IMR-90 (cell line): ENCODE measurements at regions not wholly inside any gene's neighbourhood (a gene's known extent, or its start where the extent isn't known, plus 50 kb on each side); places are given as distances from the start of the nearest gene placed in this dataset.

Experiments used
- ATAC-seq: fragments of 200-7000 bp; cut with Tn5 transposase; 2 replicates; pipeline ENCODE4 v1.9.1; 2020; ENCODE audit warnings: low read depth, mild to moderate bottlenecking, moderate library complexity
- BruUV-seq: library from RNA; stranded (reverse); fragments of 400-500 nt; replicated peaks from 2 replicates; lab custom pipeline; 2021; lab: Mats Ljungman, UMichigan
- CTCF ChIA-PET: fragments of 300-600 bp; formaldehyde crosslinking; extraction: SDS; loops from one replicate; lab custom pipeline; 2021; ENCODE audit warnings: antibody characterized with exemption; lab: Yijun Ruan, JAX
- POLR2A ChIA-PET: fragments of 300-600 bp; sonication (Branson Sonifier 250); formaldehyde crosslinking; loops from one replicate; lab custom pipeline; 2022; ENCODE audit warnings: antibody characterized with exemption; ENCODE audit not compliant: unreplicated experiment; lab: Charles Lee
- DNase-seq: peaks from one replicate; pipeline ENCODE4 v3.0.0; 2013
- H2AFZ ChIP-seq: replicated peaks from 2 replicates; pipeline ENCODE3; 2013; ENCODE audit warnings: low read length, mild to moderate bottlenecking; ENCODE audit not compliant: poor library complexity
- H2AK5ac ChIP-seq: 2 replicates; pipeline ENCODE4 v1.6.1; 2013; ENCODE audit warnings: low read depth, low read length, inconsistent platforms
- H2AK9ac ChIP-seq: replicated peaks from 2 replicates; pipeline ENCODE3; 2013; ENCODE audit warnings: mild to moderate bottlenecking, low read depth, low read length, moderate library complexity; ENCODE audit not compliant: poor library complexity
- H2BK120ac ChIP-seq: 2 replicates; pipeline ENCODE4 v1.6.1; 2013; ENCODE audit warnings: low read depth, low read length, inconsistent platforms
- H2BK15ac ChIP-seq: 3 replicates; pipeline ENCODE4 v1.6.1; 2013; ENCODE audit warnings: low read depth, low read length, inconsistent platforms
- H2BK20ac ChIP-seq: 2 replicates; pipeline ENCODE4 v1.6.1; 2013; ENCODE audit warnings: low read depth, mild to moderate bottlenecking, inconsistent platforms, low read length, moderate library complexity
- H2BK5ac ChIP-seq: 2 replicates; pipeline ENCODE4 v1.6.1; 2013; ENCODE audit warnings: mild to moderate bottlenecking, low read depth, low read length, inconsistent platforms; ENCODE audit not compliant: poor library complexity, severe bottlenecking
- H3K14ac ChIP-seq: replicated peaks from 2 replicates; pipeline ENCODE4 v1.6.1; 2013; ENCODE audit warnings: low read depth, low read length, inconsistent platforms
- H3K18ac ChIP-seq: 2 replicates; pipeline ENCODE4 v1.6.1; 2013; ENCODE audit warnings: low read depth, low read length, control low read depth
- H3K23ac ChIP-seq: 2 replicates; pipeline ENCODE4 v1.6.1; 2013; ENCODE audit warnings: low read depth, low read length, inconsistent platforms
- H3K27ac ChIP-seq: 2 replicates; pipeline ENCODE4 v1.5.1; 2013; ENCODE audit warnings: mild to moderate bottlenecking, control low read depth, low read length; ENCODE audit not compliant: insufficient read depth
- H3K27me3 ChIP-seq: 2 replicates; pipeline ENCODE4 v1.6.1; 2013; ENCODE audit warnings: low read length; ENCODE audit not compliant: control insufficient read depth, insufficient read depth
- H3K36me3 ChIP-seq: 2 replicates; pipeline ENCODE4 v1.6.1; 2013; ENCODE audit warnings: low read length, mixed read lengths; ENCODE audit not compliant: control insufficient read depth, insufficient read depth
- H3K4ac ChIP-seq: 2 replicates; pipeline ENCODE4 v1.6.1; 2013; ENCODE audit warnings: low read depth, low read length, inconsistent platforms
- H3K4me1 ChIP-seq: 2 replicates; pipeline ENCODE4 v1.6.1; 2013; ENCODE audit warnings: low read length, mixed read lengths; ENCODE audit not compliant: control insufficient read depth, insufficient read depth
- H3K4me2 ChIP-seq: 2 replicates; pipeline ENCODE4 v1.6.1; 2013; ENCODE audit warnings: low read depth, mild to moderate bottlenecking, control low read depth, low read length, moderate library complexity
- H3K4me3 ChIP-seq: 2 replicates; pipeline ENCODE4 v1.5.1; 2013; ENCODE audit warnings: low read depth, mild to moderate bottlenecking, control low read depth, low read length, moderate library complexity; ENCODE audit not compliant: insufficient read depth
- H3K56ac ChIP-seq: 2 replicates; pipeline ENCODE4 v1.6.1; 2013; ENCODE audit warnings: low read length, inconsistent platforms; ENCODE audit not compliant: insufficient read depth; ENCODE audit errors: extremely low read depth
- H3K79me1 ChIP-seq, 2 experiments: 2 replicates each; pipeline ENCODE4 v1.6.1; 2013; ENCODE audit warnings: low read length in 2 of 2, inconsistent platforms in 1 of 2, low read depth in 1 of 2
- H3K9ac ChIP-seq: 2 replicates; pipeline ENCODE4 v1.6.1; 2013; ENCODE audit warnings: low read depth, low read length, control low read depth
- H3K9me1 ChIP-seq: 2 replicates; pipeline ENCODE4 v1.6.1; 2013; ENCODE audit warnings: low read length, inconsistent platforms; ENCODE audit not compliant: insufficient read depth
- H3K9me3 ChIP-seq: 2 replicates; pipeline ENCODE4 v1.6.1; 2013; ENCODE audit warnings: low read length; ENCODE audit not compliant: control insufficient read depth, insufficient read depth
- H4K20me1 ChIP-seq: 2 replicates; pipeline ENCODE4 v1.6.1; 2013; ENCODE audit warnings: low read length, inconsistent platforms; ENCODE audit not compliant: insufficient read depth
- H4K5ac ChIP-seq: 2 replicates; pipeline ENCODE4 v1.6.1; 2013; ENCODE audit warnings: mild to moderate bottlenecking, low read depth, low read length, control low read depth
- H4K8ac ChIP-seq, 2 experiments: 2 replicates each; pipeline ENCODE4 v1.6.1; 2013; ENCODE audit warnings: low read depth in 2 of 2, low read length in 2 of 2, control low read depth in 1 of 2, inconsistent platforms in 1 of 2
- H4K91ac ChIP-seq: 2 replicates; pipeline ENCODE4 v1.6.1; 2013; ENCODE audit warnings: low read depth, low read length, inconsistent platforms; ENCODE audit not compliant: insufficient read depth
- BHLHE40 ChIP-seq: fragments of 150-350 bp; IDR thresholded peaks from 2 replicates; pipeline ENCODE4 v1.6.1; 2016; ENCODE audit warnings: mild to moderate bottlenecking, low read depth, low read length
- CEBPB ChIP-seq: IDR thresholded peaks from 2 replicates; pipeline ENCODE4 v1.6.1; 2012; ENCODE audit warnings: low read depth, low read length, improper control_type of control experiment
- CHD1 ChIP-seq: IDR thresholded peaks from 2 replicates; pipeline ENCODE4 v1.6.1; 2012; ENCODE audit warnings: low read depth, low read length, improper control_type of control experiment
- FOS ChIP-seq: fragments of 150-350 bp; IDR thresholded peaks from 2 replicates; pipeline ENCODE4 v1.6.1; 2016; ENCODE audit warnings: low read depth, low read length
- MAFK ChIP-seq: IDR thresholded peaks from 2 replicates; pipeline ENCODE4 v1.6.1; 2012; ENCODE audit warnings: low read depth, low read length, improper control_type of control experiment
- MAZ ChIP-seq: IDR thresholded peaks from 2 replicates; pipeline ENCODE4 v1.6.1; 2012; ENCODE audit warnings: low read depth, mild to moderate bottlenecking, low read length, improper control_type of control experiment, moderate library complexity, borderline replicate concordance
- MXI1 ChIP-seq: IDR thresholded peaks from 2 replicates; pipeline ENCODE4 v1.6.1; 2012; ENCODE audit warnings: low read depth, mild to moderate bottlenecking, low read length, moderate library complexity, borderline replicate concordance
- NFE2L2 ChIP-seq: fragments of 150-350 bp; IDR thresholded peaks from 2 replicates; pipeline ENCODE4 v1.6.1; 2016; ENCODE audit warnings: low read depth, mild to moderate bottlenecking, low read length
- POLR2A ChIP-seq: IDR thresholded peaks from 2 replicates; pipeline ENCODE4 v1.6.1; 2012; ENCODE audit warnings: mild to moderate bottlenecking, low read depth, low read length
- RAD21 ChIP-seq: IDR thresholded peaks from 2 replicates; pipeline ENCODE4 v1.6.1; 2012; ENCODE audit warnings: low read length, improper control_type of control experiment
- RCOR1 ChIP-seq: IDR thresholded peaks from 2 replicates; pipeline ENCODE4 v1.6.1; 2012; ENCODE audit warnings: mild to moderate bottlenecking, low read length, improper control_type of control experiment; ENCODE audit not compliant: insufficient replicate concordance
- RFX5 ChIP-seq: IDR thresholded peaks from 2 replicates; pipeline ENCODE4 v1.8.0; 2012; ENCODE audit warnings: low read depth, mild to moderate bottlenecking, low read length, moderate library complexity
- SMC3 ChIP-seq: fragments of 150-350 bp; IDR thresholded peaks from 2 replicates; pipeline ENCODE4 v1.6.1; 2016; ENCODE audit warnings: low read depth, mild to moderate bottlenecking, antibody characterized with exemption, low read length, moderate library complexity
- WGBS, 2 experiments: methylation state at CpG; one replicate each; pipeline versions ENCODE4 v1.1.5 to v1.1.7; 2013; ENCODE audit warnings: missing lambda C conversion rate in 2 of 2; ENCODE audit not compliant: insufficient read length in 1 of 2; ENCODE audit errors: extremely low coverage in 2 of 2; 5-methylcytosine and 5-hydroxymethylcytosine counted together
- dilution Hi-C: fragments of 300-500 bp; cut with HindIII; formaldehyde crosslinking; loops from one replicate; pipeline ENCODE4 v1.14.3; 2018; ENCODE audit warnings: low sequenced_read_pairs; ENCODE audit not compliant: unreplicated experiment
- in situ Hi-C: fragments of 300-500 bp; cut with MboI; formaldehyde crosslinking; loops from 3 replicates; pipeline ENCODE4 v1.14.3; 2019; ENCODE audit warnings: low sequenced_read_pairs, inconsistent platforms, mixed read lengths
- intact Hi-C: fragments of 100-400 bp; cut with micrococcal nuclease; formaldehyde crosslinking; loops from 2 replicates; pipeline ENCODE4 v1.10.0; 2022
- TF ChIP-seq, protein P1 (sequence below): fragments of 150-350 bp; IDR thresholded peaks from 2 replicates; pipeline ENCODE4 v1.6.1; 2016; ENCODE audit warnings: low read depth, mild to moderate bottlenecking, low read length, moderate library complexity, borderline replicate concordance
- TF ChIP-seq, protein P2 (sequence below): fragments of 150-350 bp; IDR thresholded peaks from 2 replicates; pipeline ENCODE4 v1.6.1; 2017; ENCODE audit warnings: mild to moderate bottlenecking, antibody characterized with exemption, low read length, low read depth
- TF ChIP-seq, protein P3 (sequence below): conservative IDR thresholded peaks from 2 replicates; pipeline ENCODE4 v1.5.1; 2012; ENCODE audit warnings: mild to moderate bottlenecking, low read depth, low read length, improper control_type of control experiment

DNA sequence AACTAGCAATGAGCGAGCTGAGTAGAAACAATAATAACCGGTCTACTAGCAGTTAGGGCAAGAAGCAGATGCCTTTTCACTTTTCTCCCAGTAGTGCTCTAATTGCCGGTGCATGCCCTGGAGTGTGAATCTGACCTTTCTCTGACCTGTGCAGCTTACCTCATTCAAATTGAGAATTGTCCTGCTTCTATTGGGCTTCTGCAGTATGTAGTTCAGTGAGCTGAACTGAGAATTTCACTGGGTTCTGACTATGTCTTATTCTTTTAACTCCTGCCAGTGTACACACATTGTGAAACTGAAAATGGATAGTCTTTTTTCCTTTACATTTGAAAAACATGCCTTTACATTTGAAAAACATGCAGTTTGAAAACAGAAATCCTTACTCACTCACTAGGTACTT, 157.9 kb upstream of the GRM3 start:
- dilution Hi-C loops = no loop called here
- Histone ChIP-seq H3K4ac (no peak overlapping the region), H3K79me1 (no peaks in the 10 kb centered on the region), H4K91ac (no peak overlapping the region), H2AK5ac (no peak overlapping the region), H3K4me2 (no peak overlapping the region), H3K18ac (no peak overlapping the region), H3K23ac (no peak overlapping the region), H2BK15ac (no peak overlapping the region), H2BK20ac (no peak overlapping the region), H4K20me1 (no peaks in the 10 kb centered on the region), H4K5ac (no peak overlapping the region), H3K56ac (no peak overlapping the region), H3K9me1 (no peaks in the 10 kb centered on the region), H2AFZ (no peak overlapping the region), H2BK5ac (no peak overlapping the region), H3K36me3 (no peaks in the 10 kb centered on the region), H3K4me3 (no peak overlapping the region), H3K27ac (no peak overlapping the region), H3K27me3 (no peaks in the 10 kb centered on the region), H3K4me1 (no peaks in the 10 kb centered on the region), H4K8ac (no peak overlapping the region), H3K14ac (no peak overlapping the region), H2BK120ac (no peak overlapping the region), H3K9ac (no peak overlapping the region), H3K9me3 (no peaks in the 10 kb centered on the region; the same call in 1 of the 2 replicates), H2AK9ac (no peak overlapping the region)
- ChIA-PET CTCF (no interaction called here), POLR2A (no interaction called here)
- no CpG with 5 or more reads among the region's 3 CpGs for WGBS, 2 experiments
- in situ Hi-C loops = no loop called here
- BruUV-seq = no TSS peak
- ATAC-seq = no peak
- TF ChIP-seq, protein P1, sequence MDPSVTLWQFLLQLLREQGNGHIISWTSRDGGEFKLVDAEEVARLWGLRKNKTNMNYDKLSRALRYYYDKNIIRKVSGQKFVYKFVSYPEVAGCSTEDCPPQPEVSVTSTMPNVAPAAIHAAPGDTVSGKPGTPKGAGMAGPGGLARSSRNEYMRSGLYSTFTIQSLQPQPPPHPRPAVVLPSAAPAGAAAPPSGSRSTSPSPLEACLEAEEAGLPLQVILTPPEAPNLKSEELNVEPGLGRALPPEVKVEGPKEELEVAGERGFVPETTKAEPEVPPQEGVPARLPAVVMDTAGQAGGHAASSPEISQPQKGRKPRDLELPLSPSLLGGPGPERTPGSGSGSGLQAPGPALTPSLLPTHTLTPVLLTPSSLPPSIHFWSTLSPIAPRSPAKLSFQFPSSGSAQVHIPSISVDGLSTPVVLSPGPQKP = no peak
- TF ChIP-seq MAFK = no peak
- TF ChIP-seq NFE2L2 = no peak
- no peak for TF ChIP-seq FOS
- no peak for TF ChIP-seq CEBPB
- TF ChIP-seq SMC3 = no peak
- TF ChIP-seq RFX5 = no peak
- TF ChIP-seq BHLHE40 = no peak
- TF ChIP-seq RCOR1 = no peak
- no peak for TF ChIP-seq CHD1
- TF ChIP-seq RAD21 = no peak
- TF ChIP-seq, protein P2, sequence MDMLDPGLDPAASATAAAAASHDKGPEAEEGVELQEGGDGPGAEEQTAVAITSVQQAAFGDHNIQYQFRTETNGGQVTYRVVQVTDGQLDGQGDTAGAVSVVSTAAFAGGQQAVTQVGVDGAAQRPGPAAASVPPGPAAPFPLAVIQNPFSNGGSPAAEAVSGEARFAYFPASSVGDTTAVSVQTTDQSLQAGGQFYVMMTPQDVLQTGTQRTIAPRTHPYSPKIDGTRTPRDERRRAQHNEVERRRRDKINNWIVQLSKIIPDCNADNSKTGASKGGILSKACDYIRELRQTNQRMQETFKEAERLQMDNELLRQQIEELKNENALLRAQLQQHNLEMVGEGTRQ = no peak
- no peak for TF ChIP-seq MXI1
- TF ChIP-seq POLR2A = no peak
- no peak for TF ChIP-seq MAZ
- TF ChIP-seq, protein P3, sequence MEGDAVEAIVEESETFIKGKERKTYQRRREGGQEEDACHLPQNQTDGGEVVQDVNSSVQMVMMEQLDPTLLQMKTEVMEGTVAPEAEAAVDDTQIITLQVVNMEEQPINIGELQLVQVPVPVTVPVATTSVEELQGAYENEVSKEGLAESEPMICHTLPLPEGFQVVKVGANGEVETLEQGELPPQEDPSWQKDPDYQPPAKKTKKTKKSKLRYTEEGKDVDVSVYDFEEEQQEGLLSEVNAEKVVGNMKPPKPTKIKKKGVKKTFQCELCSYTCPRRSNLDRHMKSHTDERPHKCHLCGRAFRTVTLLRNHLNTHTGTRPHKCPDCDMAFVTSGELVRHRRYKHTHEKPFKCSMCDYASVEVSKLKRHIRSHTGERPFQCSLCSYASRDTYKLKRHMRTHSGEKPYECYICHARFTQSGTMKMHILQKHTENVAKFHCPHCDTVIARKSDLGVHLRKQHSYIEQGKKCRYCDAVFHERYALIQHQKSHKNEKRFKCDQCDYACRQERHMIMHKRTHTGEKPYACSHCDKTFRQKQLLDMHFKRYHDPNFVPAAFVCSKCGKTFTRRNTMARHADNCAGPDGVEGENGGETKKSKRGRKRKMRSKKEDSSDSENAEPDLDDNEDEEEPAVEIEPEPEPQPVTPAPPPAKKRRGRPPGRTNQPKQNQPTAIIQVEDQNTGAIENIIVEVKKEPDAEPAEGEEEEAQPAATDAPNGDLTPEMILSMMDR = no peak
- intact Hi-C loops = no loop called here
- no peak for DNase-seq
